CD14-positive monocyte (primary cell): ENCODE measurements at regions not wholly inside any gene's neighbourhood (a gene's known extent, or its start where the extent isn't known, plus 50 kb on each side); places are given as distances from the start of the nearest gene placed in this dataset.
A peak's percentile ranks its signal among the peaks of the same experiment; 100 is the strongest.
"Not testable (repeated sequence)": the region's sequence is repeated elsewhere in the genome, so short reads cannot be mapped to it uniquely, and the experiment has no call there.

Experiments used
- DNase-seq, 3 donors: peaks; one replicate each; pipeline ENCODE4 v3.0.0-alpha.2; 2011 to 2022
- H2AFZ ChIP-seq: 2 replicates; pipeline ENCODE4 v1.6.0; 2012; ENCODE audit warnings: mild to moderate bottlenecking, low read depth, low read length, inconsistent platforms; ENCODE audit not compliant: insufficient read depth, poor library complexity, severe bottlenecking
- H3K27ac ChIP-seq, 2 donors: 1 replicate in 1 of 2; 2 replicates in 1 of 2; pipeline ENCODE4 v1.5.1; 2012 to 2013; ENCODE audit warnings: low read length in 2 of 2, control low read depth in 1 of 2, inconsistent platforms in 1 of 2, low read depth in 1 of 2, mild to moderate bottlenecking in 1 of 2
- H3K27me3 ChIP-seq, 2 donors: one replicate each; pipeline versions ENCODE4 v1.6.0 to v1.6.1; 2011 to 2013; ENCODE audit warnings: low read length in 2 of 2; ENCODE audit not compliant: control insufficient read depth in 2 of 2, insufficient read depth in 2 of 2
- H3K36me3 ChIP-seq, 2 donors: replicated peaks in 1 of 2; 1 replicate in 1 of 2; 2 replicates in 1 of 2; pipeline versions ENCODE4 v1.5.1 to v1.6.1; 2012 to 2013; ENCODE audit warnings: low read length in 2 of 2, control low read depth in 1 of 2, inconsistent platforms in 1 of 2, mild to moderate bottlenecking in 1 of 2; ENCODE audit not compliant: insufficient read depth in 2 of 2, control insufficient read depth in 1 of 2
- H3K4me1 ChIP-seq, 2 donors: 1 replicate in 1 of 2; 2 replicates in 1 of 2; pipeline versions ENCODE4 v1.5.1 to v1.6.1; 2012 to 2013; ENCODE audit warnings: low read length in 2 of 2, control low read depth in 1 of 2, inconsistent platforms in 1 of 2, mild to moderate bottlenecking in 1 of 2, moderate library complexity in 1 of 2; ENCODE audit not compliant: insufficient read depth in 2 of 2, control insufficient read depth in 1 of 2
- H3K4me2 ChIP-seq: replicated peaks from 2 replicates; pipeline ENCODE3; 2012; ENCODE audit warnings: low read length, moderate library complexity, mild to moderate bottlenecking; ENCODE audit not compliant: poor library complexity, severe bottlenecking; ENCODE audit errors: extremely low read depth
- H3K4me3 ChIP-seq, 3 experiments: fragments of 200-600 bp in 1 of 3; sonication (generic) in 1 of 3; replicated peaks in 1 of 3; 1 replicate in 2 of 3; 2 replicates in 1 of 3; pipeline ENCODE4 v1.5.1; 2011 to 2013; ENCODE audit warnings: low read length in 3 of 3, mild to moderate bottlenecking in 3 of 3, control low read depth in 2 of 3, low read depth in 2 of 3, inconsistent platforms in 1 of 3, moderate library complexity in 1 of 3
- H3K79me2 ChIP-seq: 2 replicates; pipeline ENCODE4 v1.6.0; 2012; ENCODE audit warnings: mild to moderate bottlenecking, control low read depth, inconsistent platforms, low read length, moderate library complexity; ENCODE audit not compliant: insufficient read depth
- H3K9ac ChIP-seq: 2 replicates; pipeline ENCODE4 v1.6.0; 2017; ENCODE audit warnings: low read length, mild to moderate bottlenecking; ENCODE audit not compliant: insufficient read depth, poor library complexity, severe bottlenecking
- H3K9me3 ChIP-seq, 2 donors: replicated peaks in 1 of 2; 1 replicate in 1 of 2; 2 replicates in 1 of 2; pipeline versions ENCODE4 v1.5.1 to v1.6.1; 2012 to 2013; ENCODE audit warnings: low read length in 2 of 2, control low read depth in 1 of 2; ENCODE audit not compliant: control insufficient read depth in 1 of 2, insufficient read depth in 1 of 2
- H4K20me1 ChIP-seq: 2 replicates; pipeline ENCODE4 v1.6.0; 2012; ENCODE audit warnings: mild to moderate bottlenecking, low read length, control low read depth, moderate library complexity; ENCODE audit not compliant: insufficient read depth
- H3K27ac Mint-ChIP-seq, 7 donors: one replicate each; pipeline ENCODE4 v1.8.0; 2020; ENCODE audit warnings: mild to moderate bottlenecking in 7 of 7, mixed read lengths in 7 of 7, moderate library complexity in 6 of 7, inconsistent platforms in 2 of 7
- H3K27me3 Mint-ChIP-seq, 3 donors: one replicate each; pipeline ENCODE4 v1.8.0; 2021 to 2022; ENCODE audit warnings: low read depth in 3 of 3, mild to moderate bottlenecking in 3 of 3, mixed read lengths in 3 of 3, moderate library complexity in 3 of 3, inconsistent platforms in 1 of 3
- H3K36me3 Mint-ChIP-seq, 2 donors: one replicate each; pipeline ENCODE4 v1.8.0; 2020; ENCODE audit warnings: mixed read lengths in 2 of 2, inconsistent platforms in 1 of 2, mild to moderate bottlenecking in 1 of 2
- H3K4me1 Mint-ChIP-seq: one replicate; pipeline ENCODE4 v1.8.0; 2020; ENCODE audit warnings: mild to moderate bottlenecking, mixed read lengths
- H3K4me3 Mint-ChIP-seq, 2 donors: one replicate each; pipeline ENCODE4 v1.8.0; 2020; ENCODE audit warnings: mild to moderate bottlenecking in 2 of 2, mixed read lengths in 2 of 2, moderate library complexity in 1 of 2
- H3K9me3 Mint-ChIP-seq, 7 donors: one replicate each; pipeline ENCODE4 v1.8.0; 2020 to 2022; ENCODE audit warnings: mixed read lengths in 7 of 7, mild to moderate bottlenecking in 6 of 7, moderate library complexity in 6 of 7, inconsistent platforms in 2 of 7
- WGBS: methylation state at CpG from one replicate; pipeline ENCODE4 v1.1.5; 2013; ENCODE audit warnings: missing lambda C conversion rate; ENCODE audit not compliant: insufficient coverage; 5-methylcytosine and 5-hydroxymethylcytosine counted together
- intact Hi-C, 2 donors: fragments of 100-400 bp; cut with micrococcal nuclease; formaldehyde crosslinking; loops; one replicate each; pipeline versions ENCODE4 v1.15.0 to v1.15.1; 2023
- TF ChIP-seq, protein P1 (sequence below): fragments of 200-600 bp; IDR thresholded peaks from one replicate; pipeline ENCODE4 v1.8.0; 2022; ENCODE audit warnings: antibody characterized with exemption, mild to moderate bottlenecking

DNA sequence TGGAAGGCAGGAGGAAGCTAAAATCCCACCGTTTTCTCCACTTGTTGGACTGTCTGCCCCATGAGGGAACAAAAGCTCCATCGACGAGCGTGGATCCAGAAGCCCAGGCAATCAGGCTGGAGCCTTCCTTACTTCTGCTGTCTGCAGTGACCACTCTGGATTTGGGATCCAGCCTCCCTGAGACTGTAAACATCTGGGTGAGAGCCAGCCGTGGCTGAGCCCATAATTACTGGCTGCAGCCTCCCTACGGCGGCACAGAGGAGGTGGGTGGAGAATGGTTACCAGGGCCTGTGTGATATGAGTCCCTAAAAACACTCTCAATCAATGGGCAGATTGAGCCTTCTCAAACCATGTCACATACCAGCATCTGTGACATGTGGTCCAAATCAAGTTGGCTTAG lies 158.2 kb downstream of the FOXL1 start:
- Histone ChIP-seq H4K20me1 (no peaks in the 10 kb centered on the region), H3K9ac (no peak overlapping the region), H3K36me3 (no peaks in the 10 kb centered on the region), H3K9me3 (peaks cover 0 to 2% of the 10 kb centered on the region in 2 donors), H2AFZ (no peak overlapping the region), H3K79me2 (no peaks in the 10 kb centered on the region), H3K4me1 (no peaks in the 10 kb centered on the region), H3K27ac (no peak overlapping the region), H3K4me2 (no peak overlapping the region), H3K4me3 (no peak overlapping the region), H3K27me3 (peaks cover 5 to 44% of the 10 kb centered on the region in 2 donors)
- 75% methylated on average over 4 of the region's 7 CpGs for WGBS
- H3K27me3 Mint-ChIP-seq = peaks cover 52 to 73% (median 73%) of the 10 kb centered on the region in 3 donors
- H3K4me1 Mint-ChIP-seq = peaks cover 4% of the 10 kb centered on the region
- peaks cover 0 to 3% of the 10 kb centered on the region in 2 donors for H3K36me3 Mint-ChIP-seq
- TF ChIP-seq, protein P1, sequence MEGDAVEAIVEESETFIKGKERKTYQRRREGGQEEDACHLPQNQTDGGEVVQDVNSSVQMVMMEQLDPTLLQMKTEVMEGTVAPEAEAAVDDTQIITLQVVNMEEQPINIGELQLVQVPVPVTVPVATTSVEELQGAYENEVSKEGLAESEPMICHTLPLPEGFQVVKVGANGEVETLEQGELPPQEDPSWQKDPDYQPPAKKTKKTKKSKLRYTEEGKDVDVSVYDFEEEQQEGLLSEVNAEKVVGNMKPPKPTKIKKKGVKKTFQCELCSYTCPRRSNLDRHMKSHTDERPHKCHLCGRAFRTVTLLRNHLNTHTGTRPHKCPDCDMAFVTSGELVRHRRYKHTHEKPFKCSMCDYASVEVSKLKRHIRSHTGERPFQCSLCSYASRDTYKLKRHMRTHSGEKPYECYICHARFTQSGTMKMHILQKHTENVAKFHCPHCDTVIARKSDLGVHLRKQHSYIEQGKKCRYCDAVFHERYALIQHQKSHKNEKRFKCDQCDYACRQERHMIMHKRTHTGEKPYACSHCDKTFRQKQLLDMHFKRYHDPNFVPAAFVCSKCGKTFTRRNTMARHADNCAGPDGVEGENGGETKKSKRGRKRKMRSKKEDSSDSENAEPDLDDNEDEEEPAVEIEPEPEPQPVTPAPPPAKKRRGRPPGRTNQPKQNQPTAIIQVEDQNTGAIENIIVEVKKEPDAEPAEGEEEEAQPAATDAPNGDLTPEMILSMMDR = no peak
- no peak for DNase-seq
- no peak overlapping the region for H3K4me3 Mint-ChIP-seq
- no peak overlapping the region for H3K27ac Mint-ChIP-seq
- peaks cover 0 to 4% (median 1%) of the 10 kb centered on the region in 7 donors for H3K9me3 Mint-ChIP-seq
- intact Hi-C loops = no loop called here

DNA sequence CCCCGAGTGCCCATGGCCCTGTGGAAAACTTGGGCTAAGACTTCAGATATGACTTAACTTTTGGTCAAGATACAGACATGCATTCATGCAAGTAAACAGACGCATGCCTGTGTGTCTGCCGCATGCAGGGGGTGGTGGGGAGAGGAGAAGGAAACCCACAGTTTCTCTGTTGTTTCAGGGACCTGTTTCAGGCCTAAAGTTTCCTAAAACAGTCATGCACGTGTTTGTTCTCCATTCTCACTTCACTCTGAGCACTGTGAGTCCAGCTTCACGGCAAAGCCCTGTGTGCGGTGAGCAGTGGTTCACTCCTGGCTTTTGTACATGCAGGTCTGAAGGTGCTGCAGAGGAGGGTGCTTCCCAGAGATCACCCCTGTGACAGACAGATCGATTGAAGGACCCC lies 158.7 kb downstream of the FOXL1 start:
- H3K27me3 ChIP-seq = peaks cover 7 to 49% of the 10 kb centered on the region in 2 donors

DNA sequence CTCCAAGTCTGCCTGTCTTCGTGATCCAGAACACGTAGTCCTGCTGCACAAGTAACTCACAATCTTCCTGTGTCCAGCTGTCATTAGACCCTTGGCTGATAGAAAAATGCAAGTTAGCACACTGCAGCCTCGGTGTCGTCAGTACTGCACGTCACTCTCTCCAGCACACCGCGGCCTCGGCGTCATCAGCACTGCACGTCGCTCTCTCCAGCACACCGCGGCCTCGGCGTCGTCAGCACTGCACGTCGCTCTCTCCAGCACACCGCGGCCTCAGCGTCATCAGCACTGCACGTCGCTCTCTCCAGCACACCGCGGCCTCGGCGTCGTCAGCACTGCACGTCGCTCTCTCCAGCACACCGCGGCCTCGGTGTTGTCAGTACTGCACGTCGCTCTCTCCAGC lies 160.0 kb downstream of the FOXL1 start:
- H3K36me3 ChIP-seq, H3K9me3 ChIP-seq, H3K4me1 Mint-ChIP-seq, H3K27ac ChIP-seq, H3K4me3 ChIP-seq, DNase-seq, H3K4me1 ChIP-seq, H3K36me3 Mint-ChIP-seq, intact Hi-C loops, H2AFZ ChIP-seq, H4K20me1 ChIP-seq, H3K4me2 ChIP-seq, H3K9ac ChIP-seq, H3K79me2 ChIP-seq, H3K9me3 Mint-ChIP-seq, H3K4me3 Mint-ChIP-seq: not testable (repeated sequence)
- WGBS = 88% methylated on average over 13 of the region's 35 CpGs
- Mint-ChIP-seq H3K27ac (peak overlapping the region in 1 of 7 donors; percentile 38), H3K27me3 (peaks cover 43 to 63% (median 61%) of the 10 kb centered on the region in 3 donors)
- peaks cover 7 to 38% of the 10 kb centered on the region in 2 donors for H3K27me3 ChIP-seq

More for the DNA sequence above, 158.7 kb downstream of the FOXL1 start:
- Histone ChIP-seq H3K79me2 (no peaks in the 10 kb centered on the region), H3K4me1 (no peaks in the 10 kb centered on the region), H3K36me3 (no peaks in the 10 kb centered on the region), H3K4me2 (no peak overlapping the region), H3K9me3 (peaks cover 0 to 2% of the 10 kb centered on the region in 2 donors), H3K4me3 (no peak overlapping the region), H4K20me1 (no peaks in the 10 kb centered on the region), H3K27ac (no peak overlapping the region), H2AFZ (no peak overlapping the region), H3K9ac (no peak overlapping the region)
- peaks cover 4% of the 10 kb centered on the region for H3K4me1 Mint-ChIP-seq
- H3K9me3 Mint-ChIP-seq = peaks cover 0 to 4% (median 1%) of the 10 kb centered on the region in 7 donors
- H3K4me3 Mint-ChIP-seq = no peak overlapping the region
- no peak for DNase-seq
- TF ChIP-seq, protein P1 = no peak
- H3K27ac Mint-ChIP-seq = peak overlapping the region in 1 of 7 donors; percentile 10
- peaks cover 52 to 73% (median 73%) of the 10 kb centered on the region in 3 donors for H3K27me3 Mint-ChIP-seq
- 91% methylated on average over 4 of the region's 7 CpGs for WGBS
- H3K36me3 Mint-ChIP-seq = peaks cover 0 to 3% of the 10 kb centered on the region in 2 donors
- intact Hi-C loops = no loop called here
